DMS153 treated with DMSO at 0.1 percent for 48 hours (cell line): ENCODE measurements at regions not wholly inside any gene's neighbourhood (a gene's known extent, or its start where the extent isn't known, plus 50 kb on each side); places are given as distances from the start of the nearest gene placed in this dataset.

ENCODE experiments used
- DNase-seq: peaks from one replicate; lab custom pipeline; 2025; ENCODE audit not compliant: unreplicated experiment; lab: John Stamatoyannopoulos, UW

GRCh38 chr12:124433147-124433874 lies 134.1 kb downstream of the NCOR2 start:
- no peak for DNase-seq

GRCh38 chr12:124432376-124432775 lies 135.0 kb downstream of the NCOR2 start:
- no peak for DNase-seq

- no peak for DNase-seq
Measured at GRCh38 chr12:124431971-124432370, 135.4 kb downstream of the NCOR2 start.

- DNase-seq, result no peak
Measured at GRCh38 chr12:124430491-124430890, 135.6 kb downstream of the RFLNA start.

GRCh38 chr12:124429535-124429934 lies 134.6 kb downstream of the RFLNA start:
- DNase-seq, result no peak

GRCh38 chr12:124428792-124429281 lies 133.9 kb downstream of the RFLNA start:
- no peak for DNase-seq

GRCh38 chr12:124428136-124428791 lies 133.4 kb downstream of the RFLNA start:
- DNase-seq, result no peak

- DNase-seq, result no peak
Measured at GRCh38 chr12:124426594-124427555, 132.0 kb downstream of the RFLNA start.

- no peak for DNase-seq
Measured at GRCh38 chr12:124425667-124426066, 130.8 kb downstream of the RFLNA start.

- DNase-seq, result no peak
Measured at GRCh38 chr12:124424516-124424905, 129.6 kb downstream of the RFLNA start.

GRCh38 chr12:124423761-124424515 lies 129.0 kb downstream of the RFLNA start:
- no peak for DNase-seq

- DNase-seq, result peak; percentile 61
Measured at GRCh38 chr12:124422570-124423523, 128.0 kb downstream of the RFLNA start.

GRCh38 chr12:124422142-124422569 lies 127.3 kb downstream of the RFLNA start:
- DNase-seq, result peak; percentile 82

GRCh38 chr12:124420996-124421674 lies 126.2 kb downstream of the RFLNA start:
- no peak for DNase-seq

- DNase-seq, result no peak
Measured at GRCh38 chr12:124420041-124420995, 125.4 kb downstream of the RFLNA start.

GRCh38 chr12:124419292-124420040 lies 124.6 kb downstream of the RFLNA start:
- no peak for DNase-seq

GRCh38 chr12:124418791-124419190 lies 123.9 kb downstream of the RFLNA start:
- no peak for DNase-seq
